Neural cell (in vitro differentiated cells): ENCODE measurements at regions not wholly inside any gene's neighbourhood (a gene's known extent, or its start where the extent isn't known, plus 50 kb on each side); places are given as distances from the start of the nearest gene placed in this dataset.

ENCODE experiments used
- EP300 ChIP-seq: fragments of 450-650 bp; conservative IDR thresholded peaks from 2 replicates; pipeline ENCODE4 v1.6.1; 2014; ENCODE audit warnings: antibody characterized with exemption, mild to moderate bottlenecking, moderate library complexity; ENCODE audit not compliant: poor library complexity, severe bottlenecking
- MXI1 ChIP-seq: fragments of 450-650 bp; conservative IDR thresholded peaks from 2 replicates; pipeline ENCODE4 v1.6.1; 2014; ENCODE audit warnings: antibody characterized with exemption, mild to moderate bottlenecking; ENCODE audit not compliant: poor library complexity, severe bottlenecking
- SMC3 ChIP-seq: fragments of 450-650 bp; conservative IDR thresholded peaks from 2 replicates; pipeline ENCODE4 v1.6.1; 2014; ENCODE audit warnings: antibody characterized with exemption, mild to moderate bottlenecking, moderate library complexity; ENCODE audit not compliant: poor library complexity
- TF ChIP-seq, protein P1 (sequence below): fragments of 450-650 bp; IDR thresholded peaks from 2 replicates; pipeline ENCODE4 v1.5.1; 2014; ENCODE audit warnings: antibody characterized with exemption, mild to moderate bottlenecking, moderate library complexity; ENCODE audit not compliant: poor library complexity, severe bottlenecking

DNA sequence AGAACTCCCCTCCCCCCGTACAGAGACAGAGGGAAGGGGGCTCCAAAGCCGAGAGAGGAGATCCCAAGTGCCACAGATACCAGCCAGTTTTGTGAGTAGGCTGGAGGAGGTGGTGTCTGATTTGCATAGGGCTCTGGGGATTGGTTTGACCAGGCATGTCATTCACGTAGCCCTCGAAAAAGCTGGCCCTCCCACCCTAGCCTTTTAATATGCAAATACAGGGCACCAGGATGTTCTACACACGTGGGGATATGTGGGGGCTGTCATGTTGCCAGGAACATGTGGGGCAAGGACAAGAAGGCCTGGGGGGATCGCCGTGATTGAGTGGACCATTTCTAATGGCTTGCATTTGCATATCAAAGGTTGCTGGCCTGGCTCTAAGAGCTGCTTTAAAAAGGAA, 272.9 kb downstream of the PPP1R2C start:
- TF ChIP-seq MXI1 (no peak), EP300 (no peak), SMC3 (no peak)
- TF ChIP-seq, protein P1, sequence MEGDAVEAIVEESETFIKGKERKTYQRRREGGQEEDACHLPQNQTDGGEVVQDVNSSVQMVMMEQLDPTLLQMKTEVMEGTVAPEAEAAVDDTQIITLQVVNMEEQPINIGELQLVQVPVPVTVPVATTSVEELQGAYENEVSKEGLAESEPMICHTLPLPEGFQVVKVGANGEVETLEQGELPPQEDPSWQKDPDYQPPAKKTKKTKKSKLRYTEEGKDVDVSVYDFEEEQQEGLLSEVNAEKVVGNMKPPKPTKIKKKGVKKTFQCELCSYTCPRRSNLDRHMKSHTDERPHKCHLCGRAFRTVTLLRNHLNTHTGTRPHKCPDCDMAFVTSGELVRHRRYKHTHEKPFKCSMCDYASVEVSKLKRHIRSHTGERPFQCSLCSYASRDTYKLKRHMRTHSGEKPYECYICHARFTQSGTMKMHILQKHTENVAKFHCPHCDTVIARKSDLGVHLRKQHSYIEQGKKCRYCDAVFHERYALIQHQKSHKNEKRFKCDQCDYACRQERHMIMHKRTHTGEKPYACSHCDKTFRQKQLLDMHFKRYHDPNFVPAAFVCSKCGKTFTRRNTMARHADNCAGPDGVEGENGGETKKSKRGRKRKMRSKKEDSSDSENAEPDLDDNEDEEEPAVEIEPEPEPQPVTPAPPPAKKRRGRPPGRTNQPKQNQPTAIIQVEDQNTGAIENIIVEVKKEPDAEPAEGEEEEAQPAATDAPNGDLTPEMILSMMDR: no peak
